ENCODE measurements at regions not wholly inside any gene's neighbourhood (a gene's known extent, or its start where the extent isn't known, plus 50 kb on each side); places are given as distances from the start of the nearest gene placed in this dataset.

DNA sequence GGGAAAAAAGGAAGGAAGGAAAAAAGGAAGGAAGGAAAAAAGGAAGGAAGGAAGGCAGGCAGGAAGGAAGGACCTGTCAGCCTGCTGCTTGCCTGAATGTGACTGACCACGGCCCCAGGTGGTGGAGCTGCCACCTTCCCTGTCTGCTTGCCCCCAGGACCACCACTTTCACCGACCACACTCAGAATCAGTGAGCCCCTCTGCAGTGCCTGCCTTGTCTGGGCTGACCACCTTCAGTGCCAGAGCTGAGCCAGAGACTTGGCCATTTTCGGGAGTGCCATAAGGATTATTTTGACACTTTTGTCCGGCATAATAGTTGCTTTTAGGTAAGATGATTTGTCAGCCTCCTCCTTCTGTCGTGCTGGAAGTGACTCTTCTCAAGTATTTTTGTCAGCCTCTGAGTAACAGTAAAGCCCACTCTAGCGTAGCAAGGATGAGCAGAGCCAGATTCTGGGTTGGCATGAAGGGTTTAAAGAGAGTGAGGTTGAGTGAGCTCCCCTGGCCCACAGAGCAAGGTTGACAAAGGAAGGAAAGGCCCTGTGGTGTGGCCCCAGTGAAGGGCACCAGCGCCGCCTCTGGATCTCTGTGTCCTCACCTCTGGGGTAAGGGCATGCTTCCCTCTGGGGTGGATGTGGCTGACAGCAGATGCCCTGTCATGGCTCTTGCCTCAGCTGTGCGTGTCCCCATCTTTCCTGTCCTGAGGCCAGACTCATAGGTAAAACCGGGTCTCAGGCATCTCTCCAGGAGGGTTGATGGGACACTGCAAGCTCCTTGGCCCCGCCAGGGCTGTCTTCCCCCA, 214.7 kb upstream of the FOXQ1 start:
- Mint-ChIP-seq H3K4me1 (peaks cover 11% of the 10 kb centered on the region), H3K27me3 (ENCODE audit: insufficient read depth, low read depth) (peaks cover 14% of the 10 kb centered on the region), H3K36me3 (peaks cover 2% of the 10 kb centered on the region), H3K9me3 (peaks cover 9% of the 10 kb centered on the region), H3K27ac (no peak overlapping the region), H3K4me3 (no peak overlapping the region)
- DNase-seq (ENCODE audit: low spot score): no peak
- H3K4me3 ChIP-seq: no peak overlapping the region
- no peak overlapping the region for H3K9ac ChIP-seq
- no peak overlapping the region for H3K4me2 ChIP-seq
- no peak overlapping the region for H2AFZ ChIP-seq (replicated peaks)
- no peaks in the 10 kb centered on the region for H3F3A ChIP-seq (ENCODE audit: low read depth)
- H3K27me3 ChIP-seq: peaks cover 51% of the 10 kb centered on the region
- no peaks in the 10 kb centered on the region for H3K79me2 ChIP-seq (ENCODE audit: low read depth)
- TF ChIP-seq EZH2phosphoT487 (IDR thresholded peaks at IDR 0.05) (no peak), EZH2 (IDR thresholded peaks at IDR 0.05) (no peak)
- TF ChIP-seq, protein P1, sequence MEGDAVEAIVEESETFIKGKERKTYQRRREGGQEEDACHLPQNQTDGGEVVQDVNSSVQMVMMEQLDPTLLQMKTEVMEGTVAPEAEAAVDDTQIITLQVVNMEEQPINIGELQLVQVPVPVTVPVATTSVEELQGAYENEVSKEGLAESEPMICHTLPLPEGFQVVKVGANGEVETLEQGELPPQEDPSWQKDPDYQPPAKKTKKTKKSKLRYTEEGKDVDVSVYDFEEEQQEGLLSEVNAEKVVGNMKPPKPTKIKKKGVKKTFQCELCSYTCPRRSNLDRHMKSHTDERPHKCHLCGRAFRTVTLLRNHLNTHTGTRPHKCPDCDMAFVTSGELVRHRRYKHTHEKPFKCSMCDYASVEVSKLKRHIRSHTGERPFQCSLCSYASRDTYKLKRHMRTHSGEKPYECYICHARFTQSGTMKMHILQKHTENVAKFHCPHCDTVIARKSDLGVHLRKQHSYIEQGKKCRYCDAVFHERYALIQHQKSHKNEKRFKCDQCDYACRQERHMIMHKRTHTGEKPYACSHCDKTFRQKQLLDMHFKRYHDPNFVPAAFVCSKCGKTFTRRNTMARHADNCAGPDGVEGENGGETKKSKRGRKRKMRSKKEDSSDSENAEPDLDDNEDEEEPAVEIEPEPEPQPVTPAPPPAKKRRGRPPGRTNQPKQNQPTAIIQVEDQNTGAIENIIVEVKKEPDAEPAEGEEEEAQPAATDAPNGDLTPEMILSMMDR (IDR thresholded peaks at IDR 0.05): no peak
- H3K4me1 ChIP-seq: no peaks in the 10 kb centered on the region
- H3K36me3 ChIP-seq: no peaks in the 10 kb centered on the region
- no peak overlapping the region for H3K27ac ChIP-seq
- no peaks in the 10 kb centered on the region for H4K20me1 ChIP-seq (ENCODE audit: low read depth)
- no peaks in the 10 kb centered on the region for H3K9me3 ChIP-seq (ENCODE audit: low read depth)

DNA sequence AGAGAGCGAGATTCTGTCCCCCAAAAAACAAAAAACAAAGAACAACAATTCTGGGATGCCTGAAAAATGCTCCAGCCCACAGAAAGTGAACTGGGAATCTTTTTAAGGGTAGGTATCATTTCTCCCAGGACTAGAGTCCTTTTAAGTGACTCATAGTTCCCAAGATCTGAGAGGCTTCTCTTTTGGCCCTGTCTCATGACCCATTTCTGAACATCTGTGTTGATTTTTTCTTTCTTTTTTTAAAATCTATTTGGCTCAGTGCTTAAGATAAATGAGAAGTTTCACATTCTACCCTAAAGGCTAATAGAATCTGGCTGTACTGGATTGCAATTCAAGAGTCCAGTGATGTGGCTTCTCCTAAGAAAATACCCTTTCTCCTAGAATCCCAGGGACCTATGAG, 217.6 kb upstream of the FOXQ1 start:
- H3K27ac Mint-ChIP-seq: no peak overlapping the region

DNA sequence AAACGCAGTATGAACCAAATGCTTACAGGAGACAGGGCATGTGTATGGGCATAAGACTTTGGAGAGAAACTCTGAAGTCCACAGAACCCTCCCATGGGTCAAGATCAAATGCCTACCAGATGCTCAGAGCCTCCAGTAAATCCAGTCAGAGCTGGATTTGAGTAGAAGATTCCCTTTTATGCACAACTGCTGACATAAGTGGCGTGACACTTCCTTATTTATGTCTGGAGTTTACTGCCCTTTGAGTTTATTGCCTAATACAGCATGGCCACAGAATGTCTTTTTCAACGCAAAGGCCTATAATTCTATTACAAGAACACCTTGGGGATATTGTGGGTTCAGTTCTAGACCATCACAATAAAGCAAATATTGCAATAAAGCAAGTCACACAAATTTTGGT, 220.0 kb upstream of the FOXQ1 start:
- Histone ChIP-seq H3K9ac (no peak overlapping the region), H2AFZ (replicated peaks) (no peak overlapping the region), H3K9me3 (ENCODE audit: low read depth) (no peaks in the 10 kb centered on the region), H4K20me1 (ENCODE audit: low read depth) (no peaks in the 10 kb centered on the region), H3K36me3 (no peaks in the 10 kb centered on the region), H3K4me1 (no peaks in the 10 kb centered on the region), H3F3A (ENCODE audit: low read depth) (no peaks in the 10 kb centered on the region), H3K79me2 (ENCODE audit: low read depth) (no peaks in the 10 kb centered on the region), H3K27ac (no peak overlapping the region), H3K27me3 (peaks cover 8% of the 10 kb centered on the region), H3K4me3 (no peak overlapping the region), H3K4me2 (no peak overlapping the region)
- H3K27ac Mint-ChIP-seq: no peak overlapping the region
- H3K27me3 Mint-ChIP-seq (ENCODE audit: insufficient read depth, low read depth): peaks cover 6% of the 10 kb centered on the region
- no peak overlapping the region for H3K4me3 Mint-ChIP-seq
- TF ChIP-seq, protein P1 (IDR thresholded peaks at IDR 0.05): no peak
- TF ChIP-seq EZH2 (IDR thresholded peaks at IDR 0.05) (no peak), EZH2phosphoT487 (IDR thresholded peaks at IDR 0.05) (no peak)
- H3K9me3 Mint-ChIP-seq: peaks cover 2% of the 10 kb centered on the region
- DNase-seq (ENCODE audit: low spot score): no peak
- H3K36me3 Mint-ChIP-seq: no peaks in the 10 kb centered on the region
- peaks cover 3% of the 10 kb centered on the region for H3K4me1 Mint-ChIP-seq

More for the DNA sequence above, 217.6 kb upstream of the FOXQ1 start:
- Histone ChIP-seq H4K20me1 (ENCODE audit: low read depth) (no peaks in the 10 kb centered on the region), H3K27me3 (peaks cover 22% of the 10 kb centered on the region), H3K4me2 (no peak overlapping the region), H3K36me3 (no peaks in the 10 kb centered on the region), H3K4me1 (no peaks in the 10 kb centered on the region), H3K9ac (no peak overlapping the region), H3F3A (ENCODE audit: low read depth) (no peaks in the 10 kb centered on the region), H3K27ac (no peak overlapping the region), H3K4me3 (no peak overlapping the region), H3K9me3 (ENCODE audit: low read depth) (no peaks in the 10 kb centered on the region), H3K79me2 (ENCODE audit: low read depth) (no peaks in the 10 kb centered on the region), H2AFZ (replicated peaks) (no peak overlapping the region)
- Mint-ChIP-seq H3K27me3 (ENCODE audit: insufficient read depth, low read depth) (peaks cover 4% of the 10 kb centered on the region), H3K36me3 (no peaks in the 10 kb centered on the region), H3K4me1 (peaks cover 5% of the 10 kb centered on the region), H3K4me3 (no peak overlapping the region), H3K9me3 (peaks cover 2% of the 10 kb centered on the region)
- no peak for DNase-seq (ENCODE audit: low spot score)
- TF ChIP-seq, protein P1 (IDR thresholded peaks at IDR 0.05): no peak
- TF ChIP-seq EZH2phosphoT487 (IDR thresholded peaks at IDR 0.05): no peak
- TF ChIP-seq EZH2 (IDR thresholded peaks at IDR 0.05): no peak
